Nucleus accumbens (tissue), 56 donors: ENCODE measurements at regions not wholly inside any gene's neighbourhood (a gene's known extent, or its start where the extent isn't known, plus 50 kb on each side); places are given as distances from the start of the nearest gene placed in this dataset.
"Not testable (repeated sequence)": the region's sequence is repeated elsewhere in the genome, so short reads cannot be mapped to it uniquely, and the experiment has no call there.

Source experiments
- DNase-seq, 56 donors: peaks; one replicate each; lab custom pipeline; 2025; lab: John Stamatoyannopoulos, UW

GRCh38 chr9:113664181-113664875, 200.8 kb downstream of the RGS3 start:
- no peak for DNase-seq

GRCh38 chr9:113665064-113665463, 201.5 kb downstream of the RGS3 start:
- DNase-seq, result no peak

DNA sequence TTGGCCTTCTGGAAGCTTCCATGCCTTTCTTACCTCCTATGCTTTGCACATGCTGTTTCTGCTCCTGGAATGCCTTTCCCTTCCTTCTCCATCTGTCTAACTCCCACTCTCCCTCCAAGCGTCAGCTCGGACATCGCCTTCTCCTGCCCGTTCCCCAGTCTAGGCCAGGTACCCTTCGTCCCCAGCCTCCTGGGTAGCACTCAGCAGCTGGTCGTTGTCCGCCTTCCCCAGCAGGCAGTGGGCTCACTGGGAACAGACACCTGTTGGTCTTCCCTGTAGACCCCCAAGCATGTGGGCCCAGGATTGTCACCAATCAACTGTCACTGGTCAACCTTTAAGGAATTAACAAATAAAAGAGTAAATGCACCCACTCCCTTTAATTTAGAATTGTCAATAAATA, 202.2 kb downstream of the RGS3 start:
- DNase-seq, result no peak

DNA sequence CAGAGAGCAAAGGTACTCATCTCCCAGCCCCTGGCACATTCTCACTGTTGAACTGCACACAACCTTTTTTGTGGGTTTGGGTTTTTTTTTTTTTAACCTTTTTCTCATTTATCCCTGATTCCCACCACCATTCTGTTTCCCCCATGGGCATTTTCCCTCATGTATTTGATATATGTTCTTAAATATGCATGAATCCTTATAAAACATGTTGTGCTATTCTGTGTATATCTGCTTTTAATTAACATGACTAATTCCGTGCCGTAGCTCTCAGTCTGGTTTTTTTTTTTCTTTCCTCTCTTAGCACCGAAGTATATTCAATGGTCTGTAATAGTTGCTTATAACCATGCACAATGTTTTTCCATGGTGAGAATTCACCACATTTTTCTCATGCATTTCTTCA, 204.5 kb downstream of the RGS3 start:
- DNase-seq, result no peak

- no peak for DNase-seq
These were observed 206.1 kb downstream of the RGS3 start for GRCh38 chr9:113669522-113670115.

GRCh38 chr9:113673726-113674125, 202.4 kb upstream of the ZNF618 start:
- peak in 18 of 56 donors; percentile 7 to 68 (median 31) for DNase-seq

- DNase-seq, result no peak
These were observed 201.7 kb upstream of the ZNF618 start for GRCh38 chr9:113674436-113674835.

- DNase-seq, result peak in 6 of 56 donors; percentile 2 to 17 (median 10)
These were observed 200.6 kb upstream of the ZNF618 start for GRCh38 chr9:113675475-113675941.

DNA sequence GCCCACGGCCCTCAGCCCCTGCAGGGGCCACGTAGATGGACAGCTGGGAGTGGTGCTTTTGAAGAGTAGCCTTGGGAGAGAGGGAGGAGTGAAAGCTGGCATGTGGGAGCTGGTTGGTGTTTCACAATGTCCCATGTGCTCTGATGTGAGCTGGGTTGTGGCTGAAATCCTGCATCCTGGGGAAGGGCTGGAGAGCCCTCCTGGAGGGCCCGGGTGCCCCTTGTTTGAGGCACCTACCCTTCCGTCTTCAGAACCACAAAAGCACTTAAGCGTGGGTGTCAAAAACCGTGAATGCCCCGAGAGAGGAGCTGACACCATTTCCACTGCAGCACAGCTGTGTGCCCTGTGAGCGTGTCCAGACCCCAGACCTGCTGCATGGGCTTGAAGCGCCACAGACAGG, 199.1 kb upstream of the ZNF618 start:
- no peak for DNase-seq

GRCh38 chr9:113677569-113677968, 198.5 kb upstream of the ZNF618 start:
- no peak for DNase-seq

- DNase-seq, result no peak
These were observed 197.8 kb upstream of the ZNF618 start for GRCh38 chr9:113678119-113678858.

DNA sequence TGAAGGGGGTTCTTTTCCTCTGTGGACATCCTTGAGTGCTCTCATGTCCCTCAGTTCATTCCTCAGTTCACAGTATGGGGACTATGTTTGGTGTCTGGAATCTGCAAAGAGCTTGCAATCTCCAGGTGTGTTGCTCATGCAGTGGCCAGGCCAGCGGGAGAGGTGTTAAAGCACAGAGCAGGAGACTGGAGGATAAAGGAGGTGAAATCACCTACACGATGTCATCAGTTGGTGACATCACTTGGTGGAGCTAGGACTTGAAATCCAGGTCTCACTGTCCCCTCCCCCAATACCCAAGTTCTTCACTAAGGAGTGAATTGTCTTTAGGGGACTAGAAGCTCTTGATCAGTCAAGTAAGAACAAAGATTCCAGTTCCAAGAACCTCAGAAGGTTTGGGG, 197.3 kb upstream of the ZNF618 start:
- DNase-seq, result no peak

- peak in 43 of 56 donors; percentile 3 to 83 (median 28) for DNase-seq
These were observed 193.8 kb upstream of the ZNF618 start for GRCh38 chr9:113682297-113682771.

DNA sequence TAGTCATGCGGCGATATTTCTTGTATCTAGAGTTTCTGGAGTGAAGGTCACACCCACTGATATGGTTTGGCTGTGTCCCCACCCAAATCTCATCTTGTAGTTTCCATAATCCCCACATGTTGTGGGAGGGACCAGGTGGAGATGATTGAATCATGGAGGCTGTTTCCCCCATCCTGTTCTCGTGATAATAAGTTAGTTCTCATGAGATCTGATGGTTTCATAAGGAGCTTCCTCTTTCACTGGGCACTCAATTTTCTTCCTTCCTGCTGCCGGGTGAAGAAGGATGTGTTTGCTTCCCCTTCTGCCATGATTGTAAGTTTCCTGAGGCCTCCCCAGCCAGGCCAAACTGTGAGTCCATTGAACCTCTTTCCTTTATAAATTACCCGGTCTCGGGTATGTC, 190.5 kb upstream of the ZNF618 start:
- not testable (repeated sequence) for DNase-seq

- DNase-seq, result peak in 3 of 56 donors; percentile 20 to 40 (median 32)
These were observed 188.9 kb upstream of the ZNF618 start for GRCh38 chr9:113687107-113687679.

DNA sequence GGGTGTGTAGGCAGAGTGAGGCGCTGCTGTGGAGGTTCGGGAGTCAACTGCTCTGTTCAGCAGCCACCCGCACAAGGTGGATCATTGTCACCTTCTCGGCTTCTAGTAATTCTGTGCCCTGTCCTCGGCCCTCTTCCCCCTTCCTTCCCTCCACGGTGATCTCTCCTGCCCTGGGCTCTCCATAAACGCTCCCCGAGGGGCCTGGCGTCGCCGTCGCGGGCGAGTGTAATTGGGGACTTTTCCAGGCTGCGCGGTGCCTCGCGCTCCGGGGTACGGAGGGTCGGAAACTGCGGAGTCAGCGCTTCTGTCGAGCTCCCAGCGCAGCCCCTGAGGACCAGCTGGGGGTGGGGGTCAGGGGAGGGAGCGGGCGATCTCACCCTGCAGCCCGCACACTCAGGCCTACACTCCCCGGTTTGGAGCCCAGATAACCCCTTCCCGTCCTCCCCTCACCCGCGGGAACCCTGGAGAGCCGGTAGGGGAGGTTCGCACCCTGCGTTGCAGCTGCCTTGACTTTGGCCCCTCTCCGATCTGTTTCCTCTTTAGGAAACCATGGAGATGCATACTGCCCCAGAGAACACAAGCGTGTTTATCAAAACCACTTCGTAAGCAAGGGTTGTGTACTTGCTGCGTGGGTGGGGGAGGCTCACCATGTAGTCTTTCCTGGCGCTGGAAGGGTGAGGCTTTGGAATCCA, 188.3 kb upstream of the ZNF618 start:
- peak in 14 of 56 donors; percentile 8 to 62 (median 15) for DNase-seq

DNA sequence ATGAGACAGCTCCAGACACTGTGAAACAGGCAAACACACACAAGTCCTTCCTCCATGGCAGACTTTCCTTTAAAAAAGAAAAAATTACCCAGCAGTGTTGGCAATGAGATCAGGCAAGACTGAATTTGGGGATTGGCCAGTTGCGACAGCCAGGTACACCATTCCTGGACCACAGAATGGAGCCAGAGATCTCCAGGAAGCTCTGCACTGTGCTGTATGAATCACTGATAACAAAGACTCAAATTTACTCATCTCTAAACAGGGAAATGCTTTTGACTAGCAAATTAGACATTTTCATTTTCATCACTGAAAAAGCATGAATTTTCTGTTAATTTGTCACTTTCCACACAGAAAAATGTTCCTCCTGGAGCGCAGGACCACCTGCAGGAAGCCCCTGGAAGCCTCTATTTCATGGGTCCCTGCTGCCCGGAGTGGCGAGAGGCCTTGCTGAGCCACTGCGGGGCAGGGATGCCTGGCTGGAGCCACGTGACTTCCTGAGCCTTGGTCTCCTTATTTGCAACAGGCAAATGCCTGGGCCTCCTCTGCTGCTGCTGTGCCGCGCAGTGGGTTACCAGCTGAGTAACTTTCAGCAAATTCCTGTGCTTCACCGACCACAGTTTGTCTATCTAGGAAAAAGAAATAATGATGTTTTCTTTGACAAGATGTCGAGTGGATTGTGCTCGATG, 185.9 kb upstream of the ZNF618 start:
- no peak for DNase-seq

DNA sequence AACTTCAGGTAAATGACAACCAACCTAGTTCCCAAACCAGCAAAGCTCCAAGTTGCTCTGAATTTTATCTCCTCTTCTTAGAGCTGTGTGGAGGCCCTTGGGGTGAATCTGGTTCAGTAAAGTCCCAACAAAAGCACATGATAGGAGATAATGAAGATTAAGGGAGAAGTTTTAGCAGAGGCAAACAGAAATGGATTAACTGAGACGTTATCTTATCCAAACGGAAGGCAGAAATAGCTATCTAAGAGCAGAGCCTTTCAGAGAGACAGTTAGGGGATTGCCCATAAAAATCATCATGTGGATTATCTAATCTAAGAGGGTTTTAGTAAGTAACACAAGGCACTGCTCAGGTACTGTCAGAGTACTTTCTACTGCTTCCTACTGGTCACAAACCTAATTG, 183.9 kb upstream of the ZNF618 start:
- no peak for DNase-seq

GRCh38 chr9:113694912-113695311, 181.2 kb upstream of the ZNF618 start:
- DNase-seq, result no peak

DNA sequence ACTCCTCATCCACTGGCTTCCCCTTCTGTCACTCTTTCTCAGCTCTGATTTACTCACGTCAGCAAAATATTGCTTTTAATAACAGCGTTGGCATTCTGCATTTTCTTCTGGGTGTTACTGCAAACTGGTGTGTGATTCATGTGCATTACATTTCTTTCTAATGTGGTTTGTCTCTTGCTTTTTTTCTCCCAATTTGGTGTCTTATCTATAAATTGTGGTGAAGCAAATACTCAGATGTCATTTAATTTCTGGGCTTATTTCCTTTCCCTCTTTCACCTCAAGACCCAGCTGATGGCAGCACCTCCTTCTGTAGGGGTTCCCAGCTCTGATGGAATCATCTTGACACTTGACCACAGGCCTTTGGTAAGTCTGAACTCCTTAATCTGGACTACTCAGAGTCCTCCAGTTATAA, 180.7 kb upstream of the ZNF618 start:
- DNase-seq, result no peak
